SK-N-SH treated with all-trans-retinoic acid at 6 μM for 48 hours (cell line): ENCODE measurements at regions not wholly inside any gene's neighbourhood (a gene's known extent, or its start where the extent isn't known, plus 50 kb on each side); places are given as distances from the start of the nearest gene placed in this dataset.

Experiments used
- ATAC-seq: fragments of 200-7000 bp; cut with Tn5 transposase; 3 replicates; pipeline ENCODE4 v1.9.1; 2020; ENCODE audit warnings: mild to moderate bottlenecking, moderate library complexity
- ARNTL ChIP-seq: fragments of 450-650 bp; formaldehyde crosslinking; IDR thresholded peaks from 2 replicates; pipeline ENCODE4 v1.5.0; 2020; ENCODE audit warnings: low read depth, mild to moderate bottlenecking, moderate library complexity, borderline replicate concordance
- BACH2 ChIP-seq: fragments of 250-450 bp; sonication (Bioruptor Pico); IDR thresholded peaks from 2 replicates; pipeline ENCODE4 v1.9.0; 2021; ENCODE audit warnings: mild to moderate bottlenecking, borderline replicate concordance
- ESRRG ChIP-seq: fragments of 250-450 bp; sonication (Bioruptor Pico); IDR thresholded peaks from 2 replicates; pipeline ENCODE4 v1.6.1; 2021; ENCODE audit warnings: mild to moderate bottlenecking
- GLIS3 ChIP-seq: fragments of 250-450 bp; sonication (Bioruptor Pico); IDR thresholded peaks from 2 replicates; pipeline ENCODE4 v1.5.0; 2020; ENCODE audit warnings: mild to moderate bottlenecking, moderate library complexity
- PPARA ChIP-seq: fragments of 250-450 bp; sonication (Bioruptor Pico); IDR thresholded peaks from 2 replicates; pipeline ENCODE4 v1.5.0; 2020; ENCODE audit warnings: mild to moderate bottlenecking, borderline replicate concordance
- RARB ChIP-seq: fragments of 250-450 bp; sonication (Bioruptor Pico); IDR thresholded peaks from 2 replicates; pipeline ENCODE4 v1.8.0; 2021; ENCODE audit warnings: mild to moderate bottlenecking, moderate library complexity
- TCF4 ChIP-seq: fragments of 250-450 bp; sonication (Bioruptor Pico); IDR thresholded peaks from 2 replicates; pipeline ENCODE4 v1.8.0; 2021; ENCODE audit warnings: mild to moderate bottlenecking, moderate library complexity, borderline replicate concordance
- TOX ChIP-seq: fragments of 250-450 bp; sonication (Bioruptor Pico); IDR thresholded peaks from 2 replicates; pipeline ENCODE4 v1.8.0; 2021; ENCODE audit warnings: mild to moderate bottlenecking, moderate library complexity, borderline replicate concordance
- ZC3H10 ChIP-seq: fragments of 250-450 bp; sonication (Bioruptor Pico); IDR thresholded peaks from 2 replicates; pipeline ENCODE4 v1.5.1; 2021; ENCODE audit warnings: mild to moderate bottlenecking, moderate library complexity
- ZFP3 ChIP-seq: fragments of 250-450 bp; sonication (Bioruptor Pico); IDR thresholded peaks from 2 replicates; pipeline ENCODE4 v1.5.0; 2020; ENCODE audit warnings: mild to moderate bottlenecking, moderate library complexity
- ZFP30 ChIP-seq: fragments of 450-650 bp; formaldehyde crosslinking; IDR thresholded peaks from 2 replicates; pipeline ENCODE4 v1.5.0; 2022; ENCODE audit warnings: mild to moderate bottlenecking, moderate library complexity
- ZNF565 ChIP-seq: fragments of 450-650 bp; formaldehyde crosslinking; conservative IDR thresholded peaks from 2 replicates; pipeline ENCODE4 v1.5.0; 2020; ENCODE audit warnings: low read depth, mild to moderate bottlenecking, moderate library complexity
- ZNF70 ChIP-seq: fragments of 450-650 bp; formaldehyde crosslinking; IDR thresholded peaks from 2 replicates; pipeline ENCODE4 v1.5.0; 2020; ENCODE audit warnings: mild to moderate bottlenecking, moderate library complexity
- ZNF8 ChIP-seq: fragments of 450-650 bp; formaldehyde crosslinking; IDR thresholded peaks from 2 replicates; pipeline ENCODE4 v1.5.0; 2020; ENCODE audit warnings: mild to moderate bottlenecking, moderate library complexity
- TF ChIP-seq, protein P1 (sequence below): fragments of 250-450 bp; sonication (Bioruptor Pico); IDR thresholded peaks from 2 replicates; pipeline ENCODE4 v1.5.1; 2021; ENCODE audit warnings: mild to moderate bottlenecking, moderate library complexity
- TF ChIP-seq, protein P2 (sequence below): fragments of 250-450 bp; sonication (Bioruptor Pico); IDR thresholded peaks from 2 replicates; pipeline ENCODE4 v1.8.0; 2021; ENCODE audit warnings: low read depth, mild to moderate bottlenecking, moderate library complexity, borderline replicate concordance
- TF ChIP-seq, protein P3 (sequence below): fragments of 250-450 bp; sonication (Bioruptor Pico); IDR thresholded peaks from 2 replicates; pipeline ENCODE4 v1.5.1; 2020; ENCODE audit warnings: low read depth, mild to moderate bottlenecking, moderate library complexity
- TF ChIP-seq, protein P4 (sequence below): fragments of 250-450 bp; sonication (Bioruptor Pico); IDR thresholded peaks from 2 replicates; pipeline ENCODE4 v1.5.0; 2020; ENCODE audit warnings: mild to moderate bottlenecking, moderate library complexity

DNA sequence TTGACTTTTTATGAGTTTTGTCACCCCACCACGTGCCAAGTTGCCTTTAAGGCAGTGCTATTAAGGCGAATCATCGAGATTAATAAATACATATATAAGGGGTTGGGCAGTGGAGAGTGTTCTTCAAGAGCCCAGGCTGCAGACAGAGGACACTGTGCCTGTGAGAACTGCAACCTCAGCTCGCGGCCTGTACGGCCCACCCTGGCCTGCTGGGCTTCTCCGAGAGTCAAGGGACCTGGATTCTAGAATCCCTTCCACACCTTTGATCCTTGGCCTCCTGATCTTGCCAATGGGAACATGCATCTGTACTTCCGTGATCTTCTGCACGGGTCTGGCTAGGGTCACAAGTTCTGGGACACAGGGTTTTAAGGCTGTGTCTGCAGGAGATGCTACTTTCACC, 54.5 kb downstream of the IRX5 start:
- TF ChIP-seq TCF4 (CRISPR knock-in tag) = no peak
- TF ChIP-seq ZNF8 (CRISPR knock-in tag) = no peak
- TF ChIP-seq, protein P1, sequence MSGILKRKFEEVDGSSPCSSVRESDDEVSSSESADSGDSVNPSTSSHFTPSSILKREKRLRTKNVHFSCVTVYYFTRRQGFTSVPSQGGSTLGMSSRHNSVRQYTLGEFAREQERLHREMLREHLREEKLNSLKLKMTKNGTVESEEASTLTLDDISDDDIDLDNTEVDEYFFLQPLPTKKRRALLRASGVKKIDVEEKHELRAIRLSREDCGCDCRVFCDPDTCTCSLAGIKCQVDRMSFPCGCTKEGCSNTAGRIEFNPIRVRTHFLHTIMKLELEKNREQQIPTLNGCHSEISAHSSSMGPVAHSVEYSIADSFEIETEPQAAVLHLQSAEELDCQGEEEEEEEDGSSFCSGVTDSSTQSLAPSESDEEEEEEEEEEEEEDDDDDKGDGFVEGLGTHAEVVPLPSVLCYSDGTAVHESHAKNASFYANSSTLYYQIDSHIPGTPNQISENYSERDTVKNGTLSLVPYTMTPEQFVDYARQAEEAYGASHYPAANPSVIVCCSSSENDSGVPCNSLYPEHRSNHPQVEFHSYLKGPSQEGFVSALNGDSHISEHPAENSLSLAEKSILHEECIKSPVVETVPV (CRISPR knock-in tag) = no peak
- ATAC-seq = no peak; the same call in 2 of the 3 replicates

DNA sequence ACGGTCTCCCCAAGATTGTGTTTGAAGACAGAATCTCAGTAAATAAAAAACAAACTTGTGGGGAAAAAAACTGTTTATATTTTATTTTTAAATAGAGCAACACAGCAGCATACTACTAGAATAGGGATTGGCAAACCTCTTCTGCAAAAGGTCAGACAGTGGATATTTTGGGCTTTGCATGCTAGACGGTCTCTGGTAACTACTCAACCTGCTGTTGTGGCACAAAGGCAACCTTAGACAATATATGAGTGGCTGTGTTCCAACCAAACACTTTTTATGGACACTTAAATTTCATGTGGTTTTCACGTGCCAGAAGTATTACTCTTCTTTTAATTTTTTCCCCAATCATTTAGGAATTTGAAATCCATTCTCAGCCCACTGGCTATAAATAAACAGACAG, 55.0 kb downstream of the IRX5 start:
- no peak for ATAC-seq

DNA sequence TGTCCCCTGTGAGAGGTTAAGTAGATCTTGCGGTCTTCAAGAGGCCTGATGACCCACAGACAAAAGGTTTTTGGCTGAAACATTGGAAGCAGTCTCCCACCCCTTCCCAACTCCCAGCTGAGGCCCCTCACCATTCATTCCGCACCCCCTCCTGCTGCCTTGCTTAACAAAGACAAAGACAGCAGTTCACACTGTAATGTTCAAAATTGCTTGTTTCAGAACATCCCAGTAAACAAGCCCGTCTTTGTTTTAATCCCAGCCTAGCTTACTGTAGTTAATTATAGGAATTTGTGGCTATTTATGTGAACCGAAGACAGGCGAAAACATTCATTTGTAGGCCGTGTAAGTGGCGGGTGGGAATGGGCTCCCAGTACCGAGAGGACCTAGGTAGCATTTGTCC, 55.7 kb downstream of the IRX5 start:
- no peak for ATAC-seq
- TF ChIP-seq RARB (CRISPR knock-in tag) = no peak
- no peak for TF ChIP-seq ZFP3 (CRISPR knock-in tag)
- no peak for TF ChIP-seq GLIS3 (CRISPR knock-in tag)
- no peak for TF ChIP-seq TOX (CRISPR knock-in tag)
- TF ChIP-seq, protein P2, sequence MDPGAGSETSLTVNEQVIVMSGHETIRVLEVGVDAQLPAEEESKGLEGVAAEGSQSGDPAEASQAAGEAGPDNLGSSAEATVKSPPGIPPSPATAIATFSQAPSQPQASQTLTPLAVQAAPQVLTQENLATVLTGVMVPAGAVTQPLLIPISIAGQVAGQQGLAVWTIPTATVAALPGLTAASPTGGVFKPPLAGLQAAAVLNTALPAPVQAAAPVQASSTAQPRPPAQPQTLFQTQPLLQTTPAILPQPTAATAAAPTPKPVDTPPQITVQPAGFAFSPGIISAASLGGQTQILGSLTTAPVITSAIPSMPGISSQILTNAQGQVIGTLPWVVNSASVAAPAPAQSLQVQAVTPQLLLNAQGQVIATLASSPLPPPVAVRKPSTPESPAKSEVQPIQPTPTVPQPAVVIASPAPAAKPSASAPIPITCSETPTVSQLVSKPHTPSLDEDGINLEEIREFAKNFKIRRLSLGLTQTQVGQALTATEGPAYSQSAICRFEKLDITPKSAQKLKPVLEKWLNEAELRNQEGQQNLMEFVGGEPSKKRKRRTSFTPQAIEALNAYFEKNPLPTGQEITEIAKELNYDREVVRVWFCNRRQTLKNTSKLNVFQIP (CRISPR knock-in tag) = no peak
- TF ChIP-seq, protein P3, sequence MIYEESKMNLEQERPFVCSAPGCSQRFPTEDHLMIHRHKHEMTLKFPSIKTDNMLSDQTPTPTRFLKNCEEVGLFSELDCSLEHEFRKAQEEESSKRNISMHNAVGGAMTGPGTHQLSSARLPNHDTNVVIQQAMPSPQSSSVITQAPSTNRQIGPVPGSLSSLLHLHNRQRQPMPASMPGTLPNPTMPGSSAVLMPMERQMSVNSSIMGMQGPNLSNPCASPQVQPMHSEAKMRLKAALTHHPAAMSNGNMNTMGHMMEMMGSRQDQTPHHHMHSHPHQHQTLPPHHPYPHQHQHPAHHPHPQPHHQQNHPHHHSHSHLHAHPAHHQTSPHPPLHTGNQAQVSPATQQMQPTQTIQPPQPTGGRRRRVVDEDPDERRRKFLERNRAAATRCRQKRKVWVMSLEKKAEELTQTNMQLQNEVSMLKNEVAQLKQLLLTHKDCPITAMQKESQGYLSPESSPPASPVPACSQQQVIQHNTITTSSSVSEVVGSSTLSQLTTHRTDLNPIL (CRISPR knock-in tag) = no peak
- TF ChIP-seq, protein P1 (CRISPR knock-in tag) = no peak
- TF ChIP-seq ZNF8 (CRISPR knock-in tag) = no peak

More for the DNA sequence above, 55.0 kb downstream of the IRX5 start:
- TF ChIP-seq ESRRG (CRISPR knock-in tag) = no peak
- TF ChIP-seq ZNF565 (CRISPR knock-in tag) = no peak
- no peak for TF ChIP-seq ZFP3 (CRISPR knock-in tag)
- TF ChIP-seq TOX (CRISPR knock-in tag) = no peak
- TF ChIP-seq ZFP30 (CRISPR knock-in tag) = no peak
- no peak for TF ChIP-seq PPARA (CRISPR knock-in tag)
- TF ChIP-seq ZC3H10 = no peak
- TF ChIP-seq ZNF8 (CRISPR knock-in tag) = no peak
- TF ChIP-seq, protein P4, sequence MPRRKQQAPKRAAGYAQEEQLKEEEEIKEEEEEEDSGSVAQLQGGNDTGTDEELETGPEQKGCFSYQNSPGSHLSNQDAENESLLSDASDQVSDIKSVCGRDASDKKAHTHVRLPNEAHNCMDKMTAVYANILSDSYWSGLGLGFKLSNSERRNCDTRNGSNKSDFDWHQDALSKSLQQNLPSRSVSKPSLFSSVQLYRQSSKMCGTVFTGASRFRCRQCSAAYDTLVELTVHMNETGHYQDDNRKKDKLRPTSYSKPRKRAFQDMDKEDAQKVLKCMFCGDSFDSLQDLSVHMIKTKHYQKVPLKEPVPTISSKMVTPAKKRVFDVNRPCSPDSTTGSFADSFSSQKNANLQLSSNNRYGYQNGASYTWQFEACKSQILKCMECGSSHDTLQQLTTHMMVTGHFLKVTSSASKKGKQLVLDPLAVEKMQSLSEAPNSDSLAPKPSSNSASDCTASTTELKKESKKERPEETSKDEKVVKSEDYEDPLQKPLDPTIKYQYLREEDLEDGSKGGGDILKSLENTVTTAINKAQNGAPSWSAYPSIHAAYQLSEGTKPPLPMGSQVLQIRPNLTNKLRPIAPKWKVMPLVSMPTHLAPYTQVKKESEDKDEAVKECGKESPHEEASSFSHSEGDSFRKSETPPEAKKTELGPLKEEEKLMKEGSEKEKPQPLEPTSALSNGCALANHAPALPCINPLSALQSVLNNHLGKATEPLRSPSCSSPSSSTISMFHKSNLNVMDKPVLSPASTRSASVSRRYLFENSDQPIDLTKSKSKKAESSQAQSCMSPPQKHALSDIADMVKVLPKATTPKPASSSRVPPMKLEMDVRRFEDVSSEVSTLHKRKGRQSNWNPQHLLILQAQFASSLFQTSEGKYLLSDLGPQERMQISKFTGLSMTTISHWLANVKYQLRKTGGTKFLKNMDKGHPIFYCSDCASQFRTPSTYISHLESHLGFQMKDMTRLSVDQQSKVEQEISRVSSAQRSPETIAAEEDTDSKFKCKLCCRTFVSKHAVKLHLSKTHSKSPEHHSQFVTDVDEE (CRISPR knock-in tag) = no peak
- TF ChIP-seq, protein P3 (CRISPR knock-in tag) = no peak

DNA sequence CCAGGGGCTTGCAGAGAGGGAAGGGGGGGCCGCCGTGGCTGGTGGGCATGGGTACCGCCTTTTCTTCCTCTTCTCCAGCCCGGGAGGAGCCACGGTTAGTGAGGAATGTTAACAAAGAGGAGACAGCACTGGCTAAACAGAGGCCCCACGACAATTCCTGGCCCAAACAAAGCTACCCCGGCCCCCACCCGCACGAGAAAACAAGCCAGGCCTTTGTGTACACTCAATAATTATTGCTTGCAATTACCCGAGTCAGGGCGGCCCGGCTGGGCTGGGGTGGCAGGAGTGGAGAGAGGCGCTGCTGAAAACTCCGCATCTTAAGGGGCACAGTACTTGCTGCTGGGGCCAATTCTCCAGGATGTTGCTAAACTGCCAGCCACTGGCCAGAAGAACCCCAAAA, 56.4 kb downstream of the IRX5 start:
- no peak for ATAC-seq
- TF ChIP-seq ZC3H10 (no peak), ZNF70 (no peak), ZFP30 (CRISPR knock-in tag) (no peak), PPARA (CRISPR knock-in tag) (no peak), ARNTL (CRISPR knock-in tag) (no peak), BACH2 (CRISPR knock-in tag) (no peak)
- TF ChIP-seq, protein P1 (CRISPR knock-in tag) = no peak
- TF ChIP-seq, protein P4 (CRISPR knock-in tag) = no peak
- TF ChIP-seq, protein P2 (CRISPR knock-in tag) = no peak
